Endodermal cell (in vitro differentiated cells): ENCODE measurements at regions not wholly inside any gene's neighbourhood (a gene's known extent, or its start where the extent isn't known, plus 50 kb on each side); places are given as distances from the start of the nearest gene placed in this dataset.

Experiments
- DNase-seq: peaks from one replicate; pipeline ENCODE4 v3.0.0-alpha.2; 2017
- H3K27ac ChIP-seq: 2 replicates; pipeline ENCODE4 v1.5.1; 2013; ENCODE audit warnings: mild to moderate bottlenecking, low read depth, low read length, moderate library complexity
- H3K27me3 ChIP-seq: 2 replicates; pipeline ENCODE4 v1.6.1; 2013; ENCODE audit warnings: mild to moderate bottlenecking, low read length, moderate library complexity; ENCODE audit not compliant: insufficient read depth, control insufficient read depth, poor library complexity, severe bottlenecking
- H3K36me3 ChIP-seq: 2 replicates; pipeline ENCODE4 v1.7.0; 2013; ENCODE audit warnings: mild to moderate bottlenecking, low read length, moderate library complexity; ENCODE audit not compliant: control insufficient read depth, insufficient read depth
- H3K4me1 ChIP-seq: one replicate; pipeline ENCODE4 v1.7.0; 2013; ENCODE audit warnings: low read length; ENCODE audit not compliant: control insufficient read depth, insufficient read depth
- H3K4me3 ChIP-seq: 2 replicates; pipeline ENCODE4 v1.5.1; 2013; ENCODE audit warnings: mild to moderate bottlenecking, low read length, moderate library complexity
- H3K9ac ChIP-seq: 2 replicates; pipeline ENCODE4 v1.6.1; 2013; ENCODE audit warnings: mild to moderate bottlenecking, low read length, moderate library complexity; ENCODE audit not compliant: poor library complexity, severe bottlenecking; ENCODE audit errors: extremely low read depth
- H3K9me3 ChIP-seq: 2 replicates; pipeline ENCODE4 v1.6.1; 2013; ENCODE audit warnings: mild to moderate bottlenecking, low read length, moderate library complexity; ENCODE audit not compliant: control insufficient read depth
- H3K27ac Mint-ChIP-seq: 2 replicates; pipeline ENCODE4 v1.8.0; 2020; ENCODE audit warnings: mixed read lengths
- H3K27me3 Mint-ChIP-seq: 2 replicates; pipeline ENCODE4 v1.8.0; 2021; ENCODE audit warnings: mild to moderate bottlenecking, mixed read lengths; ENCODE audit not compliant: insufficient read depth
- H3K36me3 Mint-ChIP-seq: 2 replicates; pipeline ENCODE4 v1.8.0; 2020; ENCODE audit warnings: low read depth, mixed read lengths
- H3K4me1 Mint-ChIP-seq: 2 replicates; pipeline ENCODE4 v1.8.0; 2020; ENCODE audit warnings: mixed read lengths
- H3K4me3 Mint-ChIP-seq: 2 replicates; pipeline ENCODE4 v1.8.0; 2020; ENCODE audit warnings: mild to moderate bottlenecking, moderate library complexity, mixed read lengths
- H3K9me3 Mint-ChIP-seq: 2 replicates; pipeline ENCODE4 v1.8.0; 2020; ENCODE audit warnings: mild to moderate bottlenecking, mixed read lengths
- CTCF ChIP-seq: fragments of 200-600 bp; sonication (generic); conservative IDR thresholded peaks from 2 replicates; pipeline ENCODE4 v1.5.0; 2021; ENCODE audit warnings: antibody characterized with exemption, mild to moderate bottlenecking
- WGBS, 2 experiments: methylation state at CpG; one replicate each; pipeline versions ENCODE4 v1.1.5 to v1.1.7; 2013; ENCODE audit warnings: missing lambda C conversion rate in 2 of 2, mixed read lengths in 1 of 2; ENCODE audit not compliant: insufficient coverage in 1 of 2, insufficient read length in 1 of 2; 5-methylcytosine and 5-hydroxymethylcytosine counted together

GRCh38 chr5:29719171-29719570 lies 1474.3 kb upstream of the CDH6 start:
- no peak for TF ChIP-seq CTCF
- no peak overlapping the region for H3K27ac ChIP-seq
- no peak overlapping the region for H3K9ac ChIP-seq
- no peaks in the 10 kb centered on the region for H3K27me3 ChIP-seq
- H3K4me3 ChIP-seq = no peak overlapping the region
- H3K4me3 Mint-ChIP-seq = no peak overlapping the region
- H3K9me3 Mint-ChIP-seq = no peaks in the 10 kb centered on the region
- H3K36me3 ChIP-seq = no peaks in the 10 kb centered on the region
- H3K27me3 Mint-ChIP-seq = no peaks in the 10 kb centered on the region
- no peaks in the 10 kb centered on the region for H3K36me3 Mint-ChIP-seq
- no peak for DNase-seq
- H3K9me3 ChIP-seq = no peaks in the 10 kb centered on the region
- H3K27ac Mint-ChIP-seq = no peak overlapping the region
- H3K4me1 Mint-ChIP-seq = no peaks in the 10 kb centered on the region
- 94 to 100% methylated on average over 2 to 3 of the region's 3 CpGs for WGBS, 2 experiments
- H3K4me1 ChIP-seq = no peaks in the 10 kb centered on the region

GRCh38 chr5:29715167-29715566 lies 1478.3 kb upstream of the CDH6 start:
- Mint-ChIP-seq H3K27me3 (no peaks in the 10 kb centered on the region), H3K4me1 (no peaks in the 10 kb centered on the region), H3K36me3 (no peaks in the 10 kb centered on the region), H3K27ac (no peak overlapping the region), H3K9me3 (no peaks in the 10 kb centered on the region), H3K4me3 (no peak overlapping the region)
- Histone ChIP-seq H3K4me3 (no peak overlapping the region), H3K4me1 (no peaks in the 10 kb centered on the region), H3K27ac (no peak overlapping the region), H3K27me3 (no peaks in the 10 kb centered on the region), H3K9ac (no peak overlapping the region), H3K36me3 (no peaks in the 10 kb centered on the region), H3K9me3 (no peaks in the 10 kb centered on the region)
- TF ChIP-seq CTCF = no peak
- no peak for DNase-seq

- no peak overlapping the region for H3K9ac ChIP-seq
- no peaks in the 10 kb centered on the region for H3K9me3 ChIP-seq
- no peaks in the 10 kb centered on the region for H3K36me3 ChIP-seq
- Mint-ChIP-seq H3K4me3 (no peak overlapping the region), H3K36me3 (no peaks in the 10 kb centered on the region), H3K27me3 (no peaks in the 10 kb centered on the region), H3K27ac (no peak overlapping the region), H3K4me1 (peaks cover 5% of the 10 kb centered on the region), H3K9me3 (peaks cover 5% of the 10 kb centered on the region)
- H3K4me1 ChIP-seq = no peaks in the 10 kb centered on the region
- TF ChIP-seq CTCF = no peak
- 100% methylated on average over 1 of the region's 1 CpG; no CpG with 5 or more reads in 1 of the 2 experiments for WGBS, 2 experiments
- H3K4me3 ChIP-seq = no peak overlapping the region
- DNase-seq = no peak
- no peaks in the 10 kb centered on the region for H3K27me3 ChIP-seq
- no peak overlapping the region for H3K27ac ChIP-seq
These were observed 1490.6 kb upstream of the CDH6 start for GRCh38 chr5:29702875-29703274.
